ENCODE measurements at regions not wholly inside any gene's neighbourhood (a gene's known extent, or its start where the extent isn't known, plus 50 kb on each side); places are given as distances from the start of the nearest gene placed in this dataset.

- Histone ChIP-seq H3K27me3 (no peaks in the 10 kb centered on the region), H3K27ac (no peak overlapping the region), H3K36me3 (no peaks in the 10 kb centered on the region), H3K9me3 (peaks cover 0 to 9% (median 0%) of the 10 kb centered on the region in 11 donors), H3K4me1 (no peaks in the 10 kb centered on the region), H3K4me3 (no peak overlapping the region)
- intact Hi-C loops (cut with DNase I): no loop called here
- ATAC-seq: no peak
- WGBS, 2 donors: 74 to 81% methylated on average over 5 of the region's 5 CpGs
- TF ChIP-seq CTCF (IDR thresholded peaks at IDR 0.05): no peak
- no peak for DNase-seq
These were observed 332.7 kb upstream of the MAGI2 start for GRCh38 chr7:79786187-79786586.

- intact Hi-C loops (cut with DNase I): no loop called here
These were observed 332.1 kb upstream of the MAGI2 start for GRCh38 chr7:79785556-79785955.

GRCh38 chr7:79782906-79783305, 329.4 kb upstream of the MAGI2 start:
- Histone ChIP-seq H3K9me3 (peaks cover 0 to 9% (median 0%) of the 10 kb centered on the region in 11 donors), H3K4me1 (peaks cover 0 to 12% (median 0%) of the 10 kb centered on the region in 9 donors), H3K36me3 (no peaks in the 10 kb centered on the region), H3K4me3 (no peak overlapping the region), H3K27me3 (no peaks in the 10 kb centered on the region), H3K27ac (no peak overlapping the region)
- intact Hi-C loops (cut with DNase I): no loop called here
- TF ChIP-seq CTCF (IDR thresholded peaks at IDR 0.05): no peak
- ATAC-seq (no peak), DNase-seq (no peak)

More at GRCh38 chr7:79785556-79785955, 332.1 kb upstream of the MAGI2 start:
- Histone ChIP-seq H3K9me3 (peaks cover 0 to 9% (median 0%) of the 10 kb centered on the region in 11 donors), H3K27me3 (no peaks in the 10 kb centered on the region), H3K4me1 (no peaks in the 10 kb centered on the region), H3K27ac (no peak overlapping the region), H3K36me3 (no peaks in the 10 kb centered on the region), H3K4me3 (no peak overlapping the region)
- 81 to 86% methylated on average over 3 of the region's 3 CpGs for WGBS, 2 donors
- no peak for DNase-seq
- no peak for ATAC-seq
- TF ChIP-seq CTCF (IDR thresholded peaks at IDR 0.05): no peak

- intact Hi-C loops (cut with DNase I): no loop called here
- Histone ChIP-seq H3K9me3 (peaks cover 0 to 9% (median 0%) of the 10 kb centered on the region in 11 donors), H3K4me3 (no peak overlapping the region), H3K27me3 (no peaks in the 10 kb centered on the region), H3K36me3 (no peaks in the 10 kb centered on the region), H3K27ac (no peak overlapping the region), H3K4me1 (peaks cover 0 to 12% (median 0%) of the 10 kb centered on the region in 9 donors)
- ATAC-seq: no peak
- WGBS, 2 donors: 9 to 29% methylated on average over 3 of the region's 3 CpGs
- no peak for DNase-seq
- no peak for TF ChIP-seq CTCF (IDR thresholded peaks at IDR 0.05)
These were observed 328.8 kb upstream of the MAGI2 start for GRCh38 chr7:79782256-79782655.
